Stomach (tissue), 4 donors: ENCODE measurements at regions not wholly inside any gene's neighbourhood (a gene's known extent, or its start where the extent isn't known, plus 50 kb on each side); places are given as distances from the start of the nearest gene placed in this dataset.

Experiments
- EP300 ChIP-seq: sonication (generic); formaldehyde crosslinking; IDR thresholded peaks from one replicate; pipeline ENCODE4 v1.6.1; 2017; ENCODE audit warnings: antibody characterized with exemption
- TF ChIP-seq, protein P1 (sequence below), 7 experiments: fragments of 450-650 bp in 4 of 7; fragments of 200-600 bp in 3 of 7; sonication (generic) in 3 of 7; IDR thresholded peaks; one replicate each; pipeline ENCODE4 v1.5.1; 2016 to 2019; ENCODE audit warnings: antibody characterized with exemption in 7 of 7, control low read depth in 2 of 7, mild to moderate bottlenecking in 1 of 7

DNA sequence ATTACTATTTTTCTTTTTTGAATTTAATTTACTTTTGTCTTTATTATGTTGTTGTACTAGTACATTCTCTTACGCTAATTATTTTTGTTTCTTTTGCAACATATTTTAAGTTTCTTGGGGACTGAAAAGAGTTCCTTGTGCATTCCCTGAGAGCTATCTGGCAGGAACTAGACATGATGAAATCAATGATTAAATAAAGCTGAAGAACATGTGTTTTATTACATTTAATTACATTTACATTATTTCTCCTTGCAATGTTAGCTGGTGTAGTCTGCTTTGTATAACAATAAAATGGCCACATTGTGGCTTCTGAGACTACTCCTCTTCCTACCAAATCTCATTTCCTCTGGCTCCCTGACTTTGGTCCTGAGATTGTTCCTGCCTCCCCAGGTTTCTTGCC is 244.9 kb downstream of the NDFIP2 start:
- no peak for TF ChIP-seq EP300
- TF ChIP-seq, protein P1, sequence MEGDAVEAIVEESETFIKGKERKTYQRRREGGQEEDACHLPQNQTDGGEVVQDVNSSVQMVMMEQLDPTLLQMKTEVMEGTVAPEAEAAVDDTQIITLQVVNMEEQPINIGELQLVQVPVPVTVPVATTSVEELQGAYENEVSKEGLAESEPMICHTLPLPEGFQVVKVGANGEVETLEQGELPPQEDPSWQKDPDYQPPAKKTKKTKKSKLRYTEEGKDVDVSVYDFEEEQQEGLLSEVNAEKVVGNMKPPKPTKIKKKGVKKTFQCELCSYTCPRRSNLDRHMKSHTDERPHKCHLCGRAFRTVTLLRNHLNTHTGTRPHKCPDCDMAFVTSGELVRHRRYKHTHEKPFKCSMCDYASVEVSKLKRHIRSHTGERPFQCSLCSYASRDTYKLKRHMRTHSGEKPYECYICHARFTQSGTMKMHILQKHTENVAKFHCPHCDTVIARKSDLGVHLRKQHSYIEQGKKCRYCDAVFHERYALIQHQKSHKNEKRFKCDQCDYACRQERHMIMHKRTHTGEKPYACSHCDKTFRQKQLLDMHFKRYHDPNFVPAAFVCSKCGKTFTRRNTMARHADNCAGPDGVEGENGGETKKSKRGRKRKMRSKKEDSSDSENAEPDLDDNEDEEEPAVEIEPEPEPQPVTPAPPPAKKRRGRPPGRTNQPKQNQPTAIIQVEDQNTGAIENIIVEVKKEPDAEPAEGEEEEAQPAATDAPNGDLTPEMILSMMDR (IDR thresholded peaks at IDR 0.05) = no peak
